Fibroblast of lung (primary cell): ENCODE measurements at regions not wholly inside any gene's neighbourhood (a gene's known extent, or its start where the extent isn't known, plus 50 kb on each side); places are given as distances from the start of the nearest gene placed in this dataset.
A peak's percentile ranks its signal among the peaks of the same experiment; 100 is the strongest.

Experiments
- DNase-seq, 2 donors: peaks; one replicate each; pipeline versions ENCODE4 v3.0.0 to v3.0.0-alpha.2; 2010; ENCODE audit warnings: low read depth in 2 of 2
- H2AFZ ChIP-seq: 2 replicates; pipeline ENCODE4 v1.5.1; 2012; ENCODE audit warnings: low read length, control low read depth, inconsistent platforms
- H3K27ac ChIP-seq: 2 replicates; pipeline ENCODE4 v1.5.1; 2011; ENCODE audit warnings: low read length, control low read depth; ENCODE audit not compliant: insufficient read depth
- H3K27me3 ChIP-seq: 2 replicates; pipeline ENCODE4 v1.5.1; 2011; ENCODE audit warnings: mild to moderate bottlenecking, low read length; ENCODE audit not compliant: control insufficient read depth, insufficient read depth
- H3K36me3 ChIP-seq: 2 replicates; pipeline ENCODE4 v1.5.1; 2011; ENCODE audit warnings: low read length; ENCODE audit not compliant: control insufficient read depth, insufficient read depth
- H3K4me1 ChIP-seq: 2 replicates; pipeline ENCODE4 v1.5.1; 2011; ENCODE audit warnings: low read length; ENCODE audit not compliant: control insufficient read depth, insufficient read depth; ENCODE audit errors: extremely low read depth
- H3K4me2 ChIP-seq: 2 replicates; pipeline ENCODE4 v1.5.1; 2011; ENCODE audit warnings: low read length, control low read depth; ENCODE audit not compliant: insufficient read depth; ENCODE audit errors: extremely low read depth
- H3K4me3 ChIP-seq, 4 experiments: fragments of 200-600 bp in 1 of 4; sonication (generic) in 1 of 4; replicated peaks in 1 of 4; 2 replicates each; pipeline ENCODE4 v1.5.1; 2011 to 2016; ENCODE audit warnings: low read length in 4 of 4, low read depth in 3 of 4, mild to moderate bottlenecking in 3 of 4, control low read depth in 2 of 4, inconsistent platforms in 1 of 4, mixed read lengths in 1 of 4; ENCODE audit not compliant: insufficient read depth in 1 of 4; ENCODE audit errors: control extremely low read depth in 1 of 4
- H3K79me2 ChIP-seq: 2 replicates; pipeline ENCODE4 v1.5.1; 2012; ENCODE audit warnings: mild to moderate bottlenecking, low read length, inconsistent platforms; ENCODE audit not compliant: control insufficient read depth, insufficient read depth
- H3K9ac ChIP-seq: 2 replicates; pipeline ENCODE4 v1.5.1; 2011; ENCODE audit warnings: mild to moderate bottlenecking, low read length, control low read depth; ENCODE audit not compliant: insufficient read depth
- H3K9me3 ChIP-seq: 2 replicates; pipeline ENCODE4 v1.5.1; 2012; ENCODE audit warnings: low read depth, low read length; ENCODE audit not compliant: control insufficient read depth, insufficient read depth
- H4K20me1 ChIP-seq: 2 replicates; pipeline ENCODE4 v1.5.1; 2011; ENCODE audit warnings: low read length; ENCODE audit not compliant: control insufficient read depth, insufficient read depth; ENCODE audit errors: extremely low read depth
- EZH2 ChIP-seq: IDR thresholded peaks from 2 replicates; pipeline ENCODE4 v1.5.1; 2012; ENCODE audit warnings: low read length, control low read depth, mild to moderate bottlenecking; ENCODE audit errors: missing control alignments
- TF ChIP-seq, protein P1 (sequence below), 2 donors: IDR thresholded peaks in 1 of 2; conservative IDR thresholded peaks in 1 of 2; 1 replicate in 1 of 2; 2 replicates in 1 of 2; pipeline ENCODE4 v1.5.1; 2011 to 2012; ENCODE audit warnings: low read length in 2 of 2, control low read depth in 1 of 2, inconsistent platforms in 1 of 2, low read depth in 1 of 2, mild to moderate bottlenecking in 1 of 2

- no peak for DNase-seq
These were observed 156.1 kb downstream of the CHD9NB start for GRCh38 chr16:52896478-52897164.

GRCh38 chr16:52874042-52874441, 178.7 kb downstream of the CHD9NB start:
- Histone ChIP-seq H3K27me3 (no peaks in the 10 kb centered on the region), H2AFZ (no peak overlapping the region), H3K9me3 (no peaks in the 10 kb centered on the region), H3K27ac (no peak overlapping the region), H3K4me2 (no peak overlapping the region), H3K4me1 (no peaks in the 10 kb centered on the region), H3K79me2 (no peaks in the 10 kb centered on the region), H3K9ac (no peak overlapping the region), H3K4me3 (no peak overlapping the region), H3K36me3 (no peaks in the 10 kb centered on the region), H4K20me1 (no peaks in the 10 kb centered on the region)
- no peak for DNase-seq
- TF ChIP-seq EZH2: no peak
- TF ChIP-seq, protein P1, sequence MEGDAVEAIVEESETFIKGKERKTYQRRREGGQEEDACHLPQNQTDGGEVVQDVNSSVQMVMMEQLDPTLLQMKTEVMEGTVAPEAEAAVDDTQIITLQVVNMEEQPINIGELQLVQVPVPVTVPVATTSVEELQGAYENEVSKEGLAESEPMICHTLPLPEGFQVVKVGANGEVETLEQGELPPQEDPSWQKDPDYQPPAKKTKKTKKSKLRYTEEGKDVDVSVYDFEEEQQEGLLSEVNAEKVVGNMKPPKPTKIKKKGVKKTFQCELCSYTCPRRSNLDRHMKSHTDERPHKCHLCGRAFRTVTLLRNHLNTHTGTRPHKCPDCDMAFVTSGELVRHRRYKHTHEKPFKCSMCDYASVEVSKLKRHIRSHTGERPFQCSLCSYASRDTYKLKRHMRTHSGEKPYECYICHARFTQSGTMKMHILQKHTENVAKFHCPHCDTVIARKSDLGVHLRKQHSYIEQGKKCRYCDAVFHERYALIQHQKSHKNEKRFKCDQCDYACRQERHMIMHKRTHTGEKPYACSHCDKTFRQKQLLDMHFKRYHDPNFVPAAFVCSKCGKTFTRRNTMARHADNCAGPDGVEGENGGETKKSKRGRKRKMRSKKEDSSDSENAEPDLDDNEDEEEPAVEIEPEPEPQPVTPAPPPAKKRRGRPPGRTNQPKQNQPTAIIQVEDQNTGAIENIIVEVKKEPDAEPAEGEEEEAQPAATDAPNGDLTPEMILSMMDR (conservative IDR thresholded peaks at IDR 0.05 in 1 of 2, IDR thresholded peaks at IDR 0.05 in 1 of 2; ENCODE audit: low read depth in 1 of 2, low read length in 2 of 2): no peak

More at GRCh38 chr16:52896478-52897164, 156.1 kb downstream of the CHD9NB start:
- no peaks in the 10 kb centered on the region for H3K79me2 ChIP-seq
- H3K27me3 ChIP-seq: no peaks in the 10 kb centered on the region
- H3K27ac ChIP-seq: no peak overlapping the region
- no peaks in the 10 kb centered on the region for H3K36me3 ChIP-seq
- H3K9ac ChIP-seq: no peak overlapping the region
- H3K4me3 ChIP-seq: no peak overlapping the region
- TF ChIP-seq, protein P1 (conservative IDR thresholded peaks at IDR 0.05 in 1 of 2, IDR thresholded peaks at IDR 0.05 in 1 of 2; ENCODE audit: low read depth in 1 of 2, low read length in 2 of 2): no peak
- no peak for TF ChIP-seq EZH2
- no peaks in the 10 kb centered on the region for H3K9me3 ChIP-seq
- H3K4me1 ChIP-seq: no peaks in the 10 kb centered on the region
- H4K20me1 ChIP-seq: no peaks in the 10 kb centered on the region
- H3K4me2 ChIP-seq: no peak overlapping the region
- H2AFZ ChIP-seq: no peak overlapping the region

GRCh38 chr16:52872731-52873130, 180.0 kb downstream of the CHD9NB start:
- Histone ChIP-seq H2AFZ (no peak overlapping the region), H3K4me1 (no peaks in the 10 kb centered on the region), H4K20me1 (no peaks in the 10 kb centered on the region), H3K4me2 (no peak overlapping the region), H3K4me3 (no peak overlapping the region), H3K79me2 (no peaks in the 10 kb centered on the region), H3K9ac (no peak overlapping the region), H3K9me3 (no peaks in the 10 kb centered on the region), H3K27ac (no peak overlapping the region), H3K36me3 (no peaks in the 10 kb centered on the region), H3K27me3 (no peaks in the 10 kb centered on the region)
- DNase-seq: peak in 1 of 2 donors; percentile 8
- TF ChIP-seq EZH2: no peak
- TF ChIP-seq, protein P1 (conservative IDR thresholded peaks at IDR 0.05 in 1 of 2, IDR thresholded peaks at IDR 0.05 in 1 of 2; ENCODE audit: low read depth in 1 of 2, low read length in 2 of 2): no peak
